ENCODE measurements at regions not wholly inside any gene's neighbourhood (a gene's known extent, or its start where the extent isn't known, plus 50 kb on each side); places are given as distances from the start of the nearest gene placed in this dataset.

DNA sequence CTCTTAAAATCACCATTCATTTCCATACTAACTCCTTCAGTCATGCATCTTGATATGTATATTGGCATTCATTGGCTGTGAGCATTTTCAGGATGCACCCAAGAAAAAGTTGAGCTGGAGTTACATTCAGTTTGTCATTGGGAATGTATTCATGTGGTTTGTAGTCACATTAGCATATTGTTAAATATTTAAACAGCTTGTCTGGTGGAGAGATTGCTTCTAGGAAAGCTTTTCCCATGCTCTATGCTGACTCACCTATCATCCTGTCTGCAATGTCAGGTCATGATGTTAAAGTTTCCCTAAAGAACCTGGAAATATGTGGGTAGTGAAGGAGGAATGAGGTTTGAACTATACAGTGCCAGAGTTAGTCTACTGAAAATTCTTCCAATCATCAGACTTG is 583.6 kb downstream of the GALC start:
- Histone ChIP-seq H3K27me3 (no peaks in the 10 kb centered on the region), H3K4me1 (no peaks in the 10 kb centered on the region), H3K36me3 (no peaks in the 10 kb centered on the region), H3K9me3 (no peaks in the 10 kb centered on the region), H3K27ac (no peak overlapping the region), H3K4me3 (no peak overlapping the region)
- intact Hi-C loops (cut with DNase I; ENCODE audit: low total_unique reads): loop anchor here (10.0 kb wide), 1 partner anchor 525 kb away; no protein-coding TSS in a partner anchor
- DNase-seq (ENCODE audit: low spot score in 2 of 2): no peak
- TF ChIP-seq, protein P1, sequence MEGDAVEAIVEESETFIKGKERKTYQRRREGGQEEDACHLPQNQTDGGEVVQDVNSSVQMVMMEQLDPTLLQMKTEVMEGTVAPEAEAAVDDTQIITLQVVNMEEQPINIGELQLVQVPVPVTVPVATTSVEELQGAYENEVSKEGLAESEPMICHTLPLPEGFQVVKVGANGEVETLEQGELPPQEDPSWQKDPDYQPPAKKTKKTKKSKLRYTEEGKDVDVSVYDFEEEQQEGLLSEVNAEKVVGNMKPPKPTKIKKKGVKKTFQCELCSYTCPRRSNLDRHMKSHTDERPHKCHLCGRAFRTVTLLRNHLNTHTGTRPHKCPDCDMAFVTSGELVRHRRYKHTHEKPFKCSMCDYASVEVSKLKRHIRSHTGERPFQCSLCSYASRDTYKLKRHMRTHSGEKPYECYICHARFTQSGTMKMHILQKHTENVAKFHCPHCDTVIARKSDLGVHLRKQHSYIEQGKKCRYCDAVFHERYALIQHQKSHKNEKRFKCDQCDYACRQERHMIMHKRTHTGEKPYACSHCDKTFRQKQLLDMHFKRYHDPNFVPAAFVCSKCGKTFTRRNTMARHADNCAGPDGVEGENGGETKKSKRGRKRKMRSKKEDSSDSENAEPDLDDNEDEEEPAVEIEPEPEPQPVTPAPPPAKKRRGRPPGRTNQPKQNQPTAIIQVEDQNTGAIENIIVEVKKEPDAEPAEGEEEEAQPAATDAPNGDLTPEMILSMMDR (IDR thresholded peaks at IDR 0.05): no peak
- TF ChIP-seq POLR2A (IDR thresholded peaks at IDR 0.05): no peak
- no peak for TF ChIP-seq POLR2AphosphoS5 (IDR thresholded peaks at IDR 0.05)

DNA sequence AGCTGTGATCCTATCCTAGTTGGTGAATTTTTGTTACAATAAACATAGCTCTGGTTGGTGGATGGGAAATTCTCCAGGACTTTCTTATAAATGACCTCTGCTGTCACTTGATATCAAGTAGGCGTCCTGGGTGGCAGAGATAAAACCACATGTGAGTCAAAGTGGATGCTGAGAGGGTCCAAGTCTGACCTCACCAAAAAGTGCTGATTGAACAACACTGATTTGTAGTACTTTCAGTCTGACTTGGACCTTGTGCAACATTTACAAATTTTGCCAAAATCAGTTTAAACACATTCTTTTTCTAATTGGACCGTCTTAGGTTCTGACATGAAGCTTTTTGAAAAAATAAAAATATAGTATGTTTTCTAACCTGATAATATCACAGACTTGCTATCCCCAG is 585.6 kb downstream of the GALC start:
- no peaks in the 10 kb centered on the region for H3K4me1 ChIP-seq
- no peak overlapping the region for H3K27ac ChIP-seq
- intact Hi-C loops (cut with DNase I; ENCODE audit: low total_unique reads): loop anchor here (10.0 kb wide), 1 partner anchor 523 kb away; no protein-coding TSS in a partner anchor
- DNase-seq (ENCODE audit: low spot score in 2 of 2): no peak
- no peak for TF ChIP-seq POLR2AphosphoS5 (IDR thresholded peaks at IDR 0.05)
- TF ChIP-seq POLR2A (IDR thresholded peaks at IDR 0.05): no peak
- TF ChIP-seq, protein P1 (IDR thresholded peaks at IDR 0.05): no peak
- no peaks in the 10 kb centered on the region for H3K36me3 ChIP-seq
- no peaks in the 10 kb centered on the region for H3K27me3 ChIP-seq
- H3K9me3 ChIP-seq: no peaks in the 10 kb centered on the region
- no peak overlapping the region for H3K4me3 ChIP-seq

DNA sequence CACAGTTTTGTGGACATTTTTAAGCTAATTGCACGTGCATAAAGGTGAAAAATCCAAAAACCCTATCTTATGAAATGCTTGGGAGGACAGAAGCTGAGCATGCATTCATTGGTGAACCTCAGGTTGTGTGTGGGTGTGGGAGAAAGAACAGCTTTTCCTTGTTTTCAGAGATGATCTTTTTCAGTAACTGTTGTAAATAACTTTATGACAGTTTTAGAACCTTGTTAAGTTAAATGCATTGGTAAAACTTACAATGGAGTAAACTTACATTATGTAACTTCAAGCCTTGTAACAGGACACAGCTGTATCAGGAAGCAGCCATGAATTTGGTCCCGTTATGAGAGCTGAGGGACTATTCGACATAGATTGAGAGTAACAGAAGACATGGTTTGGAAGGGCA is 587.4 kb downstream of the GALC start:
- Histone ChIP-seq H3K36me3 (no peaks in the 10 kb centered on the region), H3K27ac (no peak overlapping the region), H3K27me3 (no peaks in the 10 kb centered on the region), H3K9me3 (no peaks in the 10 kb centered on the region), H3K4me3 (no peak overlapping the region), H3K4me1 (no peaks in the 10 kb centered on the region)
- no peak for DNase-seq (ENCODE audit: low spot score in 2 of 2)
- TF ChIP-seq, protein P1 (IDR thresholded peaks at IDR 0.05): no peak
- TF ChIP-seq POLR2A (IDR thresholded peaks at IDR 0.05) (no peak), POLR2AphosphoS5 (IDR thresholded peaks at IDR 0.05) (no peak)
- intact Hi-C loops (cut with DNase I; ENCODE audit: low total_unique reads): loop anchor here (10.0 kb wide), 1 partner anchor 521 kb away; no protein-coding TSS in a partner anchor

GRCh38 chr14:87397499-87397898 is 595.5 kb downstream of the GALC start:
- Histone ChIP-seq H3K27ac (no peak overlapping the region), H3K4me1 (no peaks in the 10 kb centered on the region), H3K36me3 (no peaks in the 10 kb centered on the region), H3K27me3 (no peaks in the 10 kb centered on the region), H3K9me3 (no peaks in the 10 kb centered on the region), H3K4me3 (no peak overlapping the region)
- TF ChIP-seq, protein P1 (IDR thresholded peaks at IDR 0.05): no peak
- TF ChIP-seq POLR2AphosphoS5 (IDR thresholded peaks at IDR 0.05) (no peak), POLR2A (IDR thresholded peaks at IDR 0.05) (no peak)
- intact Hi-C loops (cut with DNase I; ENCODE audit: low total_unique reads): no loop called here
- no peak for DNase-seq (ENCODE audit: low spot score in 2 of 2)

DNA sequence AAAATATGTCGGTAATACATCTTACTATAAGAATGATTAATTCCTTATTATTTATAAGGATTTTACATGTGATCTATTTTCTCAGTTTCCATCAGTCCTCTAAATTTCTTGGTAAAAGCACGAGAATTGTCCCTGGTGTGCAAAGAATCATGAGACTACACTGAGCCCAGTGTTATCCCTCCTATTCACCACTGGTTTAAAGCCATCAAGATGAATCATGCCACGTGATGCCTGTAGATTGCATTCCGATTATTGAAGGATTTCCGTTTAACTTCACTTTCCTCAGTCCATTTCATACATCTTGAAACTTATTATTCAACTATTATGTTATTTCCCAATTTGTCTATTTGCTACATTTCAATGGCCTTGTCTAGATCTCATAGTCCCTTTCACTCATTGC is 601.9 kb downstream of the GALC start:
- Histone ChIP-seq H3K9me3 (no peaks in the 10 kb centered on the region), H3K4me1 (no peaks in the 10 kb centered on the region), H3K36me3 (no peaks in the 10 kb centered on the region), H3K4me3 (no peak overlapping the region), H3K27ac (no peak overlapping the region), H3K27me3 (no peaks in the 10 kb centered on the region)
- no peak for DNase-seq (ENCODE audit: low spot score in 2 of 2)
- TF ChIP-seq POLR2AphosphoS5 (IDR thresholded peaks at IDR 0.05): no peak
- no peak for TF ChIP-seq POLR2A (IDR thresholded peaks at IDR 0.05)
- TF ChIP-seq, protein P1 (IDR thresholded peaks at IDR 0.05): no peak
- intact Hi-C loops (cut with DNase I; ENCODE audit: low total_unique reads): no loop called here

All from breast epithelium (tissue), 4 donors.